WERI-Rb-1 (cell line): ENCODE measurements at regions not wholly inside any gene's neighbourhood (a gene's known extent, or its start where the extent isn't known, plus 50 kb on each side); places are given as distances from the start of the nearest gene placed in this dataset.

Experiments used
- DNase-seq: peaks from one replicate; pipeline ENCODE4 v3.0.0-alpha.2; 2020
- H3K27ac ChIP-seq: fragments of 250-450 bp; sonication (Bioruptor Pico); 2 replicates; pipeline ENCODE4 v1.5.1; 2020; ENCODE audit warnings: mild to moderate bottlenecking, moderate library complexity
- H3K27me3 ChIP-seq: fragments of 250-450 bp; sonication (Bioruptor Pico); 2 replicates; pipeline ENCODE4 v1.5.1; 2021; ENCODE audit warnings: mild to moderate bottlenecking, low read depth, moderate library complexity; ENCODE audit not compliant: insufficient read depth, severe bottlenecking
- H3K36me3 ChIP-seq: fragments of 250-450 bp; sonication (Bioruptor Pico); 2 replicates; pipeline ENCODE4 v1.5.1; 2020; ENCODE audit warnings: mild to moderate bottlenecking, moderate library complexity
- H3K4me3 ChIP-seq: 2 replicates; pipeline ENCODE4 v1.5.1; 2011; ENCODE audit warnings: low read depth, mild to moderate bottlenecking, control low read depth, low read length
- H3K9me3 ChIP-seq: fragments of 250-450 bp; sonication (Bioruptor Pico); 2 replicates; pipeline ENCODE4 v1.5.1; 2021; ENCODE audit warnings: mild to moderate bottlenecking, moderate library complexity; ENCODE audit not compliant: severe bottlenecking
- TF ChIP-seq, protein P1 (sequence below): IDR thresholded peaks from 2 replicates; pipeline ENCODE4 v1.5.1; 2011; ENCODE audit warnings: low read depth, mild to moderate bottlenecking, control low read depth, inconsistent platforms, low read length

DNA sequence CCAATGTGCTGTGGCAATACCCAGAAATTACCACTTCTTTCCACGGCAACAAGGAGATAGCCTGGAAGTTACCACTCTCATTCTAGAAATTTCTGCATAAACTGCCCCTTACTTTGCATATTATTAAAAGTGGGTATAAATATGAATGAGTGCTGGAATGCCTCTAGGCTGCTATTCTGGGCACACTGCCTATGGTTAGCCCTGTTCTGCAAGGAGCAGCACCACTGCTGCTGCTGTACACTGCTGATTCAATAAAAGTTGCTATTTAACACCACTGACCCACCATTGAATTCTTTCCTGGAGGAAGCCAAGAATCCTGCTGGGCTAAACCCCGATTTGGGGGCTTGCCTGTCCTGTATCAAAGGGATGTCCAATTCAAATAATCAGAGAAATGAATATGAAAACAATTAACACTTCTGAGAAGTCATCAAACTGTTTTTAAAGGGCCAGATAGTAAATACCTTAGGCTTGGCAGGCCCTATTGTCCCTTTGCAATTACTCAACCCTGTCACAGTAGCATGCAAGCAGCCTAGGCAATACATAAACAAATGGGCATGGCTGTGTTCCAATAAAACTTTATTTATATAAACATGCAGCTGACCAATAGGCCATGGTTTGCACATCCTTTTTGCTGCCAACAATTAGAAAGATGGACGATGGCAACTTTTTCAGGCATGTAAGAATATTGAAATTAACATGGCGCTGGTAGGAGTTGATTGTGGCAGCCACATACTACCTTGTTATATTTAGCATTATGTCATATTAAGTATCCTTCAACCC is 369.4 kb upstream of the B3GALT2 start:
- no peak overlapping the region for H3K27ac ChIP-seq
- TF ChIP-seq, protein P1, sequence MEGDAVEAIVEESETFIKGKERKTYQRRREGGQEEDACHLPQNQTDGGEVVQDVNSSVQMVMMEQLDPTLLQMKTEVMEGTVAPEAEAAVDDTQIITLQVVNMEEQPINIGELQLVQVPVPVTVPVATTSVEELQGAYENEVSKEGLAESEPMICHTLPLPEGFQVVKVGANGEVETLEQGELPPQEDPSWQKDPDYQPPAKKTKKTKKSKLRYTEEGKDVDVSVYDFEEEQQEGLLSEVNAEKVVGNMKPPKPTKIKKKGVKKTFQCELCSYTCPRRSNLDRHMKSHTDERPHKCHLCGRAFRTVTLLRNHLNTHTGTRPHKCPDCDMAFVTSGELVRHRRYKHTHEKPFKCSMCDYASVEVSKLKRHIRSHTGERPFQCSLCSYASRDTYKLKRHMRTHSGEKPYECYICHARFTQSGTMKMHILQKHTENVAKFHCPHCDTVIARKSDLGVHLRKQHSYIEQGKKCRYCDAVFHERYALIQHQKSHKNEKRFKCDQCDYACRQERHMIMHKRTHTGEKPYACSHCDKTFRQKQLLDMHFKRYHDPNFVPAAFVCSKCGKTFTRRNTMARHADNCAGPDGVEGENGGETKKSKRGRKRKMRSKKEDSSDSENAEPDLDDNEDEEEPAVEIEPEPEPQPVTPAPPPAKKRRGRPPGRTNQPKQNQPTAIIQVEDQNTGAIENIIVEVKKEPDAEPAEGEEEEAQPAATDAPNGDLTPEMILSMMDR = no peak
- no peaks in the 10 kb centered on the region for H3K36me3 ChIP-seq
- H3K9me3 ChIP-seq = no peaks in the 10 kb centered on the region
- H3K4me3 ChIP-seq = no peak overlapping the region
- H3K27me3 ChIP-seq = no peaks in the 10 kb centered on the region
- no peak for DNase-seq

DNA sequence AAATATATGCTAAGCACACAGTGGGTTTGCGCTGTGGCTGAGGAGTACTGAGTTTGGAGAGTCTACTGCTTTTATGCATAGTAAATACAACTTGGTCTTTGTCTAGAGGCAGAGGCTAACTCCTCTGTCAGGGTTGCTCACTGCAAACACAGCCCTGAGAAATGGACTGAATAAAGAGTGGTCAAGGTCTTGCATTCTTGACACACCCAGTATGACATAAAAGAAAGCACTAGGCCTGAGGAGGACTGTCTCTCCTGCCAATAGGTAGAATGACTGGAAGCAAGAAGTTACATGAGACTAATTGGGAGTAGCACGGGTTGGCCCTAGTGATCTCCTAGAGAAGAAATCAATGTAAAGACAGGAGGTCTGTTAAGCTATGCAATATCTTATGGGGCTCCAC is 367.2 kb upstream of the B3GALT2 start:
- Histone ChIP-seq H3K9me3 (no peaks in the 10 kb centered on the region), H3K4me3 (no peak overlapping the region), H3K27ac (no peak overlapping the region), H3K27me3 (no peaks in the 10 kb centered on the region), H3K36me3 (no peaks in the 10 kb centered on the region)
- no peak for DNase-seq
- TF ChIP-seq, protein P1 = no peak

DNA sequence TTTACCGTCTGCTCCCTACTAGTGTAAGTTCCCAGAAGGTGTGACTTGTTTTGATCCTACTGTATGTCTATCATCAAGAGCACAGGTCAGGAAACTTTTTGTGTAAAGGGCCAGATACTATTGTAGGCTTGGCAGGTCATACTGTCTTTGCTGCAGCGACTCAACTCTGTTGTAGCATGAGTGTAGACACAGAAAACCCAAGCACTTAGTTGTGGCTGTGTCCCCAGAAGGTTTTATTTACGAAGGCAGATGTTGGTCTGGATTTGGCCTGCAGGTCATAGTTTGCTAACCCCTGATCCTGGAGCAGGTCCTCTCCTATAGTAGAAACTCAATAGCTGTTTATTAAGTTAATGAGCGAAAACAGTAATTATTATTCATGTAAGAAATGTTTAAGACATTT is 365.9 kb upstream of the B3GALT2 start:
- H3K27me3 ChIP-seq = no peaks in the 10 kb centered on the region
- H3K27ac ChIP-seq = no peak overlapping the region
- H3K4me3 ChIP-seq = no peak overlapping the region
- no peaks in the 10 kb centered on the region for H3K36me3 ChIP-seq
- no peak for DNase-seq
- H3K9me3 ChIP-seq = no peaks in the 10 kb centered on the region
- TF ChIP-seq, protein P1 = no peak

DNA sequence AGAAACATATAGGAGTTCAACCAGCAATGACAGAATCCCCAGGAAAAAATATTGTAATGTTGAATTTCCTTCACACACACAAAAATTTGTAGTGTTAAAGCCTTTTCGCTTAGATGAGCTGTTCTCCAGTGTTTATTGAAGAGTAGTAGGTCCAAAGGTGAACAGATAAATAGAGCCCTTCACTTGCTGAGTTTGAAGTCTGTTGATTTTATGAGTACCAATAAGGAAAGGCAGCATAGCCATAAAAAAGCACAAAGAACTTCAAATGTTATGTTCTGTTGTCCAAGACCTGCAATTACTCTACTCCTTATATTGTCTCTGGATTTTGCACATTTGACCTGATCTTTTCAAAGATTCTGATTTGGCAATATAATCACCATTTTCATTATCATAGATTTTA is 362.7 kb upstream of the B3GALT2 start:
- H3K9me3 ChIP-seq = no peaks in the 10 kb centered on the region
- no peak for DNase-seq
- H3K27me3 ChIP-seq = no peaks in the 10 kb centered on the region
- H3K27ac ChIP-seq = no peak overlapping the region
- H3K36me3 ChIP-seq = no peaks in the 10 kb centered on the region
- TF ChIP-seq, protein P1 = no peak
- H3K4me3 ChIP-seq = no peak overlapping the region

DNA sequence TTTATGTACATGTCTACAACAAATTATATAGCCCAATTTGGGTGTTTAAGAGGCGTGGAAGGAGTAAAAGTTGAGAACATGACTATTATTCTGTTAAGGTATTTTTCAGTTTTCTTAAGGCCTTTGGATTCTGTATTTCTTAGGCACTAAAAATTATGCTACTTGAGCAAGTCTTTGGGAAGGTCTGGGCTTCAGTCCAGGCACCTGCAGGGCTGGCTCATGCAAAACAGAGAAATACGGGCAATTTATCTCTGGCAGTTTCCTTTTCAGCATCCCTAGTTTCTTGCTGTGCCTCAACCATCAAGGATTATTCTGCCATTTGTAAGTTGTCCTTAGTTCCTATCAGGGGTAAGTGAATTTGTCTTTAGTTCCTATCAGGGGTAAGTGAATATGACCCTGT is 358.8 kb upstream of the B3GALT2 start:
- Histone ChIP-seq H3K4me3 (no peak overlapping the region), H3K36me3 (no peaks in the 10 kb centered on the region), H3K27ac (no peak overlapping the region), H3K27me3 (no peaks in the 10 kb centered on the region), H3K9me3 (no peaks in the 10 kb centered on the region)
- no peak for DNase-seq
- TF ChIP-seq, protein P1 = no peak

DNA sequence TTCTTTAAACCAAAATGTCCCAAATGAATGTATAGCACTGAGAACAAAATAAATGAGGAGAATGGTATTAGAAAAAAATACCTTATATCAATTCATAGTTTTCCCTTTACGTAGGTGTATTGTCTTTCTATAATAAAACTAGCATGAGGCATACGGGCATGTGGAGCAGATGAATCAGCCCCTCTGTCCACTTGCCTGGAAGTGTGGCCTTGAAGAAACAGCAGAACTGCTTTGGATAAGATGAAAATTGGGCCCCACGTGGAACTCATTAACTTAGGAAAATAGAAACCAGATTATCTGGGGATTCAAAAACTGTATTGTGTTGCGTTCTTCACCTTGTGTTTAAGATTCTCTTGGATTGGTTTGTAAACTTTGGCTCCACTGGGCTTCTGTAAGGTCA is 356.8 kb upstream of the B3GALT2 start:
- DNase-seq = no peak
- TF ChIP-seq, protein P1 = no peak
- no peak overlapping the region for H3K27ac ChIP-seq
- no peak overlapping the region for H3K4me3 ChIP-seq
- no peaks in the 10 kb centered on the region for H3K9me3 ChIP-seq
- H3K36me3 ChIP-seq = no peaks in the 10 kb centered on the region
- H3K27me3 ChIP-seq = no peaks in the 10 kb centered on the region
